ENCODE measurements at regions not wholly inside any gene's neighbourhood (a gene's known extent, or its start where the extent isn't known, plus 50 kb on each side); places are given as distances from the start of the nearest gene placed in this dataset.

DNA sequence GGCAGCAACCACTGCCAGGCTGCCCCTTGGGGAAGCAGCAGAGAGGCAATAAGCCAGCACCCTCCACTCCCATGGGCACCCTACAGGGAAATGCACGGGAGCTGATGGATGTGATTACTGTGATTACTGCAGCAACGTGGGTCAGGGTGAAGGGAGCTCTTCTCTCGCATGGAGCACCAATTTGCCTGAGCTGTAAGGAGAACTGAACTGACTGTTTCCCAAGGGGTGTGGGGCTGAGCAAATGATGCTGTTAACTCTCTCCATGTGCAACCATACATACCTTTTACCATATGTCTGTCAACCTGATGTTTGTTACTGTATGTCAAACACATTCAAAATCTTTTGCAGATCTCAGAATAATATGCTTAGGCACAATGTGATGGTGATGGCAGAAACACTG, 680.6 kb downstream of the SQOR start:
- CTCF ChIA-PET = interaction anchor here (1.2 kb wide), 1 partner anchor 188 kb away, joined by 4 read pairs; no protein-coding TSS in a partner anchor
- no peak for ATAC-seq

DNA sequence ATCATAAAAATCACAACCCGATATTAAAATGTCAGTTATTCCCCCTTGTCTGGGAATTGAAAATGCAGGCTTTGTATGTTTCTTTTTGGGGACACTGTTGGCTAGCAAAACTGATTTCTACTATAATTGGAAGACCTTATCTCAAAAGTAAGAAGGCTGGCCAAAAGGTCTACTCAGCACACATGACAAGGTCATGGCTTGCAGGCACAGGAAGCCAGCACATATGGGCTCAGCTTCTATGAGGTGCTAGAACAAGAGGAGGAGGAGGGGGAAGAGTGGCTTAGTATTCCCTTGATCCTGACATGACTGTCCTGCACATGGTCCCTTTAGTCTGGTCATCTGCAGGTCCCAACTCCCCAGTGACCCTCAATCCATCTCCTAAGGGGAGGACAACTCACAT, 681.2 kb downstream of the SQOR start:
- Mint-ChIP-seq H3K27me3 (ENCODE audit: low read depth) (no peaks in the 10 kb centered on the region), H3K36me3 (no peaks in the 10 kb centered on the region), H3K4me3 (no peak overlapping the region), H3K4me1 (peaks cover 9% of the 10 kb centered on the region), H3K27ac (no peak overlapping the region), H3K9me3 (no peaks in the 10 kb centered on the region)
- ChIA-PET POLR2A (no interaction called here), CTCF (interaction anchor here (1.2 kb wide), 1 partner anchor 187 kb away, joined by 4 read pairs; no protein-coding TSS in a partner anchor)
- DNase-seq (ENCODE audit: low spot score) (no peak), ATAC-seq (no peak)
- TF ChIP-seq KAT7 (CRISPR knock-in tag; IDR thresholded peaks at IDR 0.05; ENCODE audit: borderline replicate concordance) (no peak), SMAD4 (CRISPR knock-in tag; IDR thresholded peaks at IDR 0.05) (no peak), CBFB (CRISPR knock-in tag; IDR thresholded peaks at IDR 0.05; ENCODE audit: low read depth) (no peak)
- TF ChIP-seq, protein P1, sequence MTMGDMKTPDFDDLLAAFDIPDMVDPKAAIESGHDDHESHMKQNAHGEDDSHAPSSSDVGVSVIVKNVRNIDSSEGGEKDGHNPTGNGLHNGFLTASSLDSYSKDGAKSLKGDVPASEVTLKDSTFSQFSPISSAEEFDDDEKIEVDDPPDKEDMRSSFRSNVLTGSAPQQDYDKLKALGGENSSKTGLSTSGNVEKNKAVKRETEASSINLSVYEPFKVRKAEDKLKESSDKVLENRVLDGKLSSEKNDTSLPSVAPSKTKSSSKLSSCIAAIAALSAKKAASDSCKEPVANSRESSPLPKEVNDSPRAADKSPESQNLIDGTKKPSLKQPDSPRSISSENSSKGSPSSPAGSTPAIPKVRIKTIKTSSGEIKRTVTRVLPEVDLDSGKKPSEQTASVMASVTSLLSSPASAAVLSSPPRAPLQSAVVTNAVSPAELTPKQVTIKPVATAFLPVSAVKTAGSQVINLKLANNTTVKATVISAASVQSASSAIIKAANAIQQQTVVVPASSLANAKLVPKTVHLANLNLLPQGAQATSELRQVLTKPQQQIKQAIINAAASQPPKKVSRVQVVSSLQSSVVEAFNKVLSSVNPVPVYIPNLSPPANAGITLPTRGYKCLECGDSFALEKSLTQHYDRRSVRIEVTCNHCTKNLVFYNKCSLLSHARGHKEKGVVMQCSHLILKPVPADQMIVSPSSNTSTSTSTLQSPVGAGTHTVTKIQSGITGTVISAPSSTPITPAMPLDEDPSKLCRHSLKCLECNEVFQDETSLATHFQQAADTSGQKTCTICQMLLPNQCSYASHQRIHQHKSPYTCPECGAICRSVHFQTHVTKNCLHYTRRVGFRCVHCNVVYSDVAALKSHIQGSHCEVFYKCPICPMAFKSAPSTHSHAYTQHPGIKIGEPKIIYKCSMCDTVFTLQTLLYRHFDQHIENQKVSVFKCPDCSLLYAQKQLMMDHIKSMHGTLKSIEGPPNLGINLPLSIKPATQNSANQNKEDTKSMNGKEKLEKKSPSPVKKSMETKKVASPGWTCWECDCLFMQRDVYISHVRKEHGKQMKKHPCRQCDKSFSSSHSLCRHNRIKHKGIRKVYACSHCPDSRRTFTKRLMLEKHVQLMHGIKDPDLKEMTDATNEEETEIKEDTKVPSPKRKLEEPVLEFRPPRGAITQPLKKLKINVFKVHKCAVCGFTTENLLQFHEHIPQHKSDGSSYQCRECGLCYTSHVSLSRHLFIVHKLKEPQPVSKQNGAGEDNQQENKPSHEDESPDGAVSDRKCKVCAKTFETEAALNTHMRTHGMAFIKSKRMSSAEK (CRISPR knock-in tag; IDR thresholded peaks at IDR 0.05; ENCODE audit: borderline replicate concordance) = no peak
- TF ChIP-seq, protein P2, sequence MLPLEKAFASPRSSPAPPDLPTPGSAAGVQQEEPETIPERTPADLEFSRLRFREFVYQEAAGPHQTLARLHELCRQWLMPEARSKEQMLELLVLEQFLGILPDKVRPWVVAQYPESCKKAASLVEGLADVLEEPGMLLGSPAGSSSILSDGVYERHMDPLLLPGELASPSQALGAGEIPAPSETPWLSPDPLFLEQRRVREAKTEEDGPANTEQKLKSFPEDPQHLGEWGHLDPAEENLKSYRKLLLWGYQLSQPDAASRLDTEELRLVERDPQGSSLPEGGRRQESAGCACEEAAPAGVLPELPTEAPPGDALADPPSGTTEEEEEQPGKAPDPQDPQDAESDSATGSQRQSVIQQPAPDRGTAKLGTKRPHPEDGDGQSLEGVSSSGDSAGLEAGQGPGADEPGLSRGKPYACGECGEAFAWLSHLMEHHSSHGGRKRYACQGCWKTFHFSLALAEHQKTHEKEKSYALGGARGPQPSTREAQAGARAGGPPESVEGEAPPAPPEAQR (CRISPR knock-in tag; IDR thresholded peaks at IDR 0.05) = no peak
- TF ChIP-seq, protein P3, sequence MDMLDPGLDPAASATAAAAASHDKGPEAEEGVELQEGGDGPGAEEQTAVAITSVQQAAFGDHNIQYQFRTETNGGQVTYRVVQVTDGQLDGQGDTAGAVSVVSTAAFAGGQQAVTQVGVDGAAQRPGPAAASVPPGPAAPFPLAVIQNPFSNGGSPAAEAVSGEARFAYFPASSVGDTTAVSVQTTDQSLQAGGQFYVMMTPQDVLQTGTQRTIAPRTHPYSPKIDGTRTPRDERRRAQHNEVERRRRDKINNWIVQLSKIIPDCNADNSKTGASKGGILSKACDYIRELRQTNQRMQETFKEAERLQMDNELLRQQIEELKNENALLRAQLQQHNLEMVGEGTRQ (CRISPR knock-in tag; IDR thresholded peaks at IDR 0.05) = no peak
- TF ChIP-seq, protein P4, sequence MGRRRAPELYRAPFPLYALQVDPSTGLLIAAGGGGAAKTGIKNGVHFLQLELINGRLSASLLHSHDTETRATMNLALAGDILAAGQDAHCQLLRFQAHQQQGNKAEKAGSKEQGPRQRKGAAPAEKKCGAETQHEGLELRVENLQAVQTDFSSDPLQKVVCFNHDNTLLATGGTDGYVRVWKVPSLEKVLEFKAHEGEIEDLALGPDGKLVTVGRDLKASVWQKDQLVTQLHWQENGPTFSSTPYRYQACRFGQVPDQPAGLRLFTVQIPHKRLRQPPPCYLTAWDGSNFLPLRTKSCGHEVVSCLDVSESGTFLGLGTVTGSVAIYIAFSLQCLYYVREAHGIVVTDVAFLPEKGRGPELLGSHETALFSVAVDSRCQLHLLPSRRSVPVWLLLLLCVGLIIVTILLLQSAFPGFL (CRISPR knock-in tag; IDR thresholded peaks at IDR 0.05; ENCODE audit: borderline replicate concordance) = no peak
- TF ChIP-seq, protein P5, sequence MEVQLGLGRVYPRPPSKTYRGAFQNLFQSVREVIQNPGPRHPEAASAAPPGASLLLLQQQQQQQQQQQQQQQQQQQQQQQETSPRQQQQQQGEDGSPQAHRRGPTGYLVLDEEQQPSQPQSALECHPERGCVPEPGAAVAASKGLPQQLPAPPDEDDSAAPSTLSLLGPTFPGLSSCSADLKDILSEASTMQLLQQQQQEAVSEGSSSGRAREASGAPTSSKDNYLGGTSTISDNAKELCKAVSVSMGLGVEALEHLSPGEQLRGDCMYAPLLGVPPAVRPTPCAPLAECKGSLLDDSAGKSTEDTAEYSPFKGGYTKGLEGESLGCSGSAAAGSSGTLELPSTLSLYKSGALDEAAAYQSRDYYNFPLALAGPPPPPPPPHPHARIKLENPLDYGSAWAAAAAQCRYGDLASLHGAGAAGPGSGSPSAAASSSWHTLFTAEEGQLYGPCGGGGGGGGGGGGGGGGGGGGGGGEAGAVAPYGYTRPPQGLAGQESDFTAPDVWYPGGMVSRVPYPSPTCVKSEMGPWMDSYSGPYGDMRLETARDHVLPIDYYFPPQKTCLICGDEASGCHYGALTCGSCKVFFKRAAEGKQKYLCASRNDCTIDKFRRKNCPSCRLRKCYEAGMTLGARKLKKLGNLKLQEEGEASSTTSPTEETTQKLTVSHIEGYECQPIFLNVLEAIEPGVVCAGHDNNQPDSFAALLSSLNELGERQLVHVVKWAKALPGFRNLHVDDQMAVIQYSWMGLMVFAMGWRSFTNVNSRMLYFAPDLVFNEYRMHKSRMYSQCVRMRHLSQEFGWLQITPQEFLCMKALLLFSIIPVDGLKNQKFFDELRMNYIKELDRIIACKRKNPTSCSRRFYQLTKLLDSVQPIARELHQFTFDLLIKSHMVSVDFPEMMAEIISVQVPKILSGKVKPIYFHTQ (CRISPR knock-in tag; IDR thresholded peaks at IDR 0.05) = no peak

More for the DNA sequence above, 680.6 kb downstream of the SQOR start:
- POLR2A ChIA-PET = no interaction called here
- Mint-ChIP-seq H3K4me3 (no peak overlapping the region), H3K36me3 (no peaks in the 10 kb centered on the region), H3K9me3 (no peaks in the 10 kb centered on the region), H3K27ac (no peak overlapping the region), H3K27me3 (ENCODE audit: low read depth) (no peaks in the 10 kb centered on the region), H3K4me1 (peaks cover 4% of the 10 kb centered on the region)
- TF ChIP-seq, protein P6, sequence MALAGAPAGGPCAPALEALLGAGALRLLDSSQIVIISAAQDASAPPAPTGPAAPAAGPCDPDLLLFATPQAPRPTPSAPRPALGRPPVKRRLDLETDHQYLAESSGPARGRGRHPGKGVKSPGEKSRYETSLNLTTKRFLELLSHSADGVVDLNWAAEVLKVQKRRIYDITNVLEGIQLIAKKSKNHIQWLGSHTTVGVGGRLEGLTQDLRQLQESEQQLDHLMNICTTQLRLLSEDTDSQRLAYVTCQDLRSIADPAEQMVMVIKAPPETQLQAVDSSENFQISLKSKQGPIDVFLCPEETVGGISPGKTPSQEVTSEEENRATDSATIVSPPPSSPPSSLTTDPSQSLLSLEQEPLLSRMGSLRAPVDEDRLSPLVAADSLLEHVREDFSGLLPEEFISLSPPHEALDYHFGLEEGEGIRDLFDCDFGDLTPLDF (CRISPR knock-in tag; IDR thresholded peaks at IDR 0.05) = no peak
- TF ChIP-seq EMX1 (CRISPR knock-in tag; IDR thresholded peaks at IDR 0.05) = no peak
- TF ChIP-seq GABPB1 (CRISPR knock-in tag; IDR thresholded peaks at IDR 0.05) = no peak
- no peak for TF ChIP-seq NFATC4 (CRISPR knock-in tag; IDR thresholded peaks at IDR 0.05)
- no peak for TF ChIP-seq ZBTB21 (CRISPR knock-in tag; IDR thresholded peaks at IDR 0.05; ENCODE audit: borderline replicate concordance)
- DNase-seq (ENCODE audit: low spot score) = no peak

All from WTC11 (cell line).